GM21367 (cell line): ENCODE measurements at regions not wholly inside any gene's neighbourhood (a gene's known extent, or its start where the extent isn't known, plus 50 kb on each side); places are given as distances from the start of the nearest gene placed in this dataset.
"Not testable (repeated sequence)": the region's sequence is repeated elsewhere in the genome, so short reads cannot be mapped to it uniquely, and the experiment has no call there.

Experiments used
- ATAC-seq: cut with Tn5 transposase; IDR thresholded peaks from one replicate; pipeline ENCODE4 v1.9.1; 2021; ENCODE audit not compliant: unreplicated experiment

DNA sequence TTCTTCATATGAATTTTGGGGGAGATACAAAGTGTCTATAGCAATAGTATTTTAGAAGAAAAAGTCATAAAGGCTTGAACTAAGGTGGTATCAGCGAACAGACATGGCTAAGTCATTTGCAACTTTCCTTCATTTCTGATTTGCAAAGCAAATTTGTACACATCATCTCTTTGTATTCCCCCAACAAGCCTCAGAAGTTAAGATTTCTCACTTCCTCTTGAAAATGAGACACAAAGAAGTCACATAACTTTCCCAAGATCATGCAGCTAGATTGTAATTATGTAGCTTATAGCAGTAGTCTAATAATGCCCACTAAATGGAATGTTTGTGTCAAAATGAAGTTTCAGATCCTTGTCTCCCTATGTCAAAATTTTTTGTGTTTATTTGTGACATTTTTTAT, 709.8 kb upstream of the HS3ST1 start:
- no peak for ATAC-seq

DNA sequence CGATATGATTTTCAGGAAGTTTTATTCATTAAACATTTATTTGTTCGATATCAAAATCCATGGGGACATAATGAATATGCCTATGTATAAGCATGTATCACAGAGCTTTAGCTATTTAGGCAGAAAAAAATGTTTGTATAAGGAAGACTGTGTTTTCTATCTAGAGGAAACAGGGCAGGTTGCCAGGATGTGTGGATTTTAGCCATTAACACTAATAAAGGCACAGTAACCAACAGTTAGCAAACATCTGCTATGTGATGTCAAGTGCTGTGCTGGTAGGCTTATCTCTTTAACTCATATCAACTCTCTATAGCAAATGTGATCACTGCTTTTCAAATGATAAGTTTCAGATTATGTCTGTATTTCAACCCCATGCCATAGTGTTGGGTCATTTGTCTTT, 708.9 kb upstream of the HS3ST1 start:
- ATAC-seq: no peak

DNA sequence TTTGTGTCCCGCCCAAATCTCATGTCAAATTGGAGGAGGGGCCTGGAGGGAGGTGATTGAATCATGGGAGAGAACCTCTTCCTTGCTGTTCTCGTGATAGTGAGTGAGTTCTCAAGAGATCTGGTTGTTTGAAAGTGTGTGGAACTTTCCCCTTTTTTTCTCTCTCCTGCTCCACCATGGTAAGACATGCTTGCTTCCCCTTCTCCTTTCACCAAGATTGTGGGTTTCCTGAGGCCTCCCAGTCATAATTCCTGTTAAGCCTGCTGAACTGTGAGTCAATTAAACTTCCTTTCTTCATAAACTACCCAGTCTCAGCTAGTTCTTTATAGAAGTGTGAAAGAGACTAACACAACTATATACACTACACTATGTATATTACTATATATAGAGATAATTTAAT, 697.8 kb upstream of the HS3ST1 start:
- ATAC-seq: no peak

DNA sequence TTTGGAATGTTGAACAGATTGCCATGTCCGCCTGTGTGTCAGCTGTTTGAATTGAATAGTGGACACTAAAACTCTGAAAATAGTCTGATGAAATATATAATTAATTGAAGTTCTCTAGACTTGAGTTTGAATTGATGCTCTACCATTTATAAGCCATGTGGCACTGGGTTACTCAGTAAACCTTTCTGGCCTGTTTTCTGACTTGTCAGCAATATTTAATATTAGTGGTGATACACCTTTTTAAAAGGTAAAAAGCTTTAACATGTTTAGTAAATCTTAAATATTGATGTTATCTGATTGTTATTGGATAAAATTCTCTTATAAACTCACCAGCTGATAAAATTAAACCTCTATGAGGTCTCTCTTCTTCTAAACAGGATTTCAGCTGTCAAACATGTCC, 695.4 kb upstream of the HS3ST1 start:
- ATAC-seq: no peak

DNA sequence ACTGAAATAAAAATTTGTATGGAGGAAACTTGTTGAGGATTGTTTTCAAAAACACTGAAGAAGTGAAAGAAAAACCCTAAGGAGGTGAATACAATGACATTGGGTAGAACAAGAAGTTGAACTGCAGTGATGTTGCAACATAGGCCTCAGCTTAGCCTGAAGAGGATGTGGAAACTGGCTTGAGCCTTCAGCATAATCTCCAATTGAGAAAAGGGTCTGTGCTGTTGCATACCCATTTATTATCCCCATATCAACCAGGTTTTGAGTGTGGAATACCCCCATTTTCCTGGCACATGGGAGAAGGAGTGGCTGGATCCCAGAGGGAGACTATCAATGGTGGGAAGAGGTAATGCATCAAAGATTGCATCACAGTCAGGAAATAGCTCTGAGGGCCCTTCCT, 695.0 kb upstream of the HS3ST1 start:
- ATAC-seq: no peak

DNA sequence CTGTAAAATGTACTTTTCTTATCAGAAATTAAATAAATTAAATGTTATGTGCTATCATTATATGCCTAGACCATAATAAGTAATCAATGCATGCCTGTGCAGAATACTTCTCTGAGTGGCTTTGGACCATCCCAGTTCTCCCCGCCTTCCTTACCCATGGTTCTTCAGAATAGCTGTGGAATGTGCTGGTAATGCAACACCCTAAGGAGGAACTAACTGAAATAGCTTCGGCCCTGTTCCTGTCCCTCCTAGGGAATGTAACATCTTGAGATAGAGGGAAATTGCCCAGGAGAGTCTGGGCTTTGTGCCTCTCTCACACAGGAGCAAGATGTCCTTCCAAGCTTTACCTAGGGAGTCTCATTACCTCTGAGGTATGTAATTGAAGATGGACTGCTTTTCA, 693.6 kb upstream of the HS3ST1 start:
- ATAC-seq: no peak

DNA sequence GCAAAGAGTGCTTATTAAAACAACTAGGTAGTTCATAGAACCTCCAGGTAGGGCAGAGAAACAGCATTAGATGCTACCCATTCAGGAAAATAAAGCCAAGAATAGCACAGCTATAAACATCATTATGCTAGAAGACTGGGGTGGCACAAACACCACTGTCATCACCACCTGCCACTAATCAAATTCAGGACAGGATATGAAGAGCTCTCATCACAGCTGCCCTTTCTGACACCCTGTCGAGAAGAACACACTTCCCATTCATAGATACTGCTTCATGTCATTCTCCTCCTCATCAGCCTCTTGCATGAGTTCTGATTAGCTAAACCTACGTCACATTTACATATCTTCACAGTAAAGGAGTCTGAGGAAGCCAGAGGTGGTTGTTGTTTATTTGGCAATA, 692.3 kb upstream of the HS3ST1 start:
- ATAC-seq: no peak

DNA sequence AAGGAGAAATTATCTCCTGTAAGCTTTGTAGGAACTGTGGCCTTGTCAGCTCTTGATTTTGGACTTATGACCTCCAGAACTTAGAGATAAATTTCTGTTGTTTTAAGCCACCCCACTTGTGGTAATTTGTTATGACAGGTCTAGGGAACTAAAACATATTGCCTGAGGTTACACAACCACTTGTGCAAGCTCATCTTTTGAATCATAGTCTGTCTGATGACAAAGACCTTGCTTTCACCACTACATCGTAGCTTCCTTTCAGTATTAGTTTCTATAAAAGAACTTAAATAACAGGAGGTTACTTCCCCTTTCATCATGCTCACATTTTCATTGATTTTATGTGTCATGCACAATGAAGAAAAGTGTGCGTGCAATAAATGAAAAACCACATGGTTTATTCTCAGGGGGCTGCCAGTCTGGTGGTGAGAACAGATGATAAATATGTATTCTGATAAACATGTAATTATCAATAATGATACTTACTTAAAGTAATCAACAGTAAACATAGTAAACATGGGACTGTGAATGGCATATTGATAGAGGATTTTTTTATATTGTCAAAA, 690.0 kb upstream of the HS3ST1 start:
- peak; percentile 77 for ATAC-seq

DNA sequence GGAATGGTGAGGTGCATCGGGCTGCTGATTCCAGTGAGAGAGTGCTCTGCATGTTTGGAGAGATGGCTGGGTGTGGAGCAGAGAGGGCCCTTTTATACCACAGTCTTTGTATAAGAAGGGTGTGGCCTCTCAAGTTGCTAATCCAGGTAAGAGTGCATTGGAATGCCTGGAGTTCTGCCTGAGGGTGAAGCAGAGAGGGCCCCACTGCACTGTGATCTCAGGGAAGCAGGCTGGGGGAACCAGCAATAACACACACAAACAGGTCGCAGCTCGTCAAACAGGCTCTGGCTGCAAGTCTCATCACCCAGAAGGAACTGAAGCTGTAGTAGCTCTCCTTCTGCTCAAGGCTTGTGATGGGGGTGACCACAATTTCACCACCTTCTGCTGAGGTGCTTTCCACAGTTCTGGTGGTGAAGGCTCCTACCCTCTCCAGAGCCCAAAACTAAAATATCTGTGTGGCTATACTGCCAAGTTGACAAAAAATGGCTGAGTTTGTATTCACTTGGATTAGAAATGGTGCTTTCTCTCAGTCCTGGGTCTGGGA, 687.4 kb upstream of the HS3ST1 start:
- ATAC-seq: no peak

DNA sequence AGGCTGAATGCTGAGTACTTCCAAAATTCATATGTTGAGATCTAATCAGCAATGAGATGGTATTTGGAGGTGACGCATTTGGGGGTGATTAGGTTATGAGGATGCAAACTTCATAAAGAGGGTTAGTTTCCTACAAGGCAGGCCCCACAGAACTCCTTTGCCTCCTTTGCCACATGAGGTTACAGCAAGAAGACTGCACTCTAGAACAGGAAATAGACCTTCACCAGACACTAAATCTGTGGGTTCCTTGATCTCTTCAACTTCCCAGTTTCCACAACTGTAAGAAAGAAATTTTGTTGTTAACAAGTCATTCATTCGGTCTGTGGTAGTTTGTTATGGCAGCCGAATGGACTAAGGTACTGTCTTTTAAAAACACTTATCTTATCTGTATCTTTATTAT, 681.9 kb upstream of the HS3ST1 start:
- no peak for ATAC-seq

DNA sequence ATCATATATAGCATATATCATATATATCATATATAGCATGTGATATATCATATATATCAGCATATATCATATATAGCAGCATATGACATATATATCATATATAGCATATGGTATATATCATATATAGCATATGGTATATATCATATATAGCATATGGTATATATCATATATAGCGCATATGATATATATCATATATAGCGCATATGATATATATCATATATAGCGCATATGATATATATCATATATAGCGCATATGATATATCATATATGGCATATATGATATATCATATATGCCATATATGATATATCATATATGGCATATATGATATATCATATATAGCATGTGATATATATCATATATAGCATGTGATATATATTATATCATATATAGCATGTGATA, 680.4 kb upstream of the HS3ST1 start:
- not testable (repeated sequence) for ATAC-seq

DNA sequence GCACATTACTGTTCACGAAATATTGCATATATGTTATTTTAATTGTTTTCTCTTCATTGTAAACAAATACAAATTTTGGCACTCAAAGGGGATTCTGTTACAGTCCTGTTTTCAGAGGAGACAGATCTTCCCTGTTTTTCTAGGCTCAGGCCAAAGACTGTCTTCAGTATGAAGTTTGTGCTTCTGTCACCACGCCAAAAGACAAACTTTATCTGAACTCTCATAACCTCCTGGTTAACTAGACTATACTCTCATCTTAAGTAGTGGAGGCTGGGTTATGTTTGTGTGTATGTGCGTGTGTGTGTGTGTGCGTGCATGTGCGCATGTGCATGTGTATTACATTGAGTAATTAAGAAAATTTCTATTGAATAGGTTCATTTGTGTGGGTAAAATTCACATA, 676.8 kb upstream of the HS3ST1 start:
- ATAC-seq: no peak

DNA sequence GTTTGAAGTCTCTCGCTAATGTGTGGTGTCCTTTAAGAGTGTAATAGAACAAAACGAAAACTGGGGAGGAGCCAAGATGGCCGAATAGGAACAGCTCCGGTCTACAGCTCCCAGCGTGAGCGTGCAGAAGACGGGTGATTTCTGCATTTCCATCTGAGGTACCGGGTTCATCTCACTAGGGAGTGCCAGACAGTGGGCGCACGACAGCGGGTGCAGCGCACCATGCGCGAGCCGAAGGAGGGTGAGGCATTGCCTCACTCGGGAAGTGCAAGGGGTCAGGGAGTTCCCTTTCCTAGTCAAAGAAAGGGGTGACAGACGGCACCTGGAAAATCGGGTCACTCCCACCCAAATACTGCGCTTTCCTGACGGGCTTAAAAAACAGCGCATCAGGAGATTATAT, 661.2 kb upstream of the HS3ST1 start:
- ATAC-seq: not testable (repeated sequence)

DNA sequence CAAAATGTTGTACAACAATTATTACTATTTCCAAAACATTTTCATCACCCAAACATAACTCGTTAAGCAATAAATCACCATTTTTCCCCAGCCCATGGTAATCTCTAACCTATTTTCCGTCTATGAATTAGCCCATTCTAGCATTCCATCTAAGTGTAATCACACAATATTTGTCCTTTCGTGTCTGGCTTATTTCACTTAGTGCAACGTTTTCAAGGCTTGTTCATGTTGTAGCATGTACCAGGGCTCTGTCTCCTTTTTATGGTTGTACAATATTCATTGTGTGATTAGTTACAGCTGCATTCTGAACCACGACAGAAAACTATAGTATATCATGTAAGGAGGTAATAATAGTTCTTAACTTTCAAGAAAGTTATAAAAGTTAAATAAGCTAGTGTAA, 656.0 kb upstream of the HS3ST1 start:
- ATAC-seq: no peak

DNA sequence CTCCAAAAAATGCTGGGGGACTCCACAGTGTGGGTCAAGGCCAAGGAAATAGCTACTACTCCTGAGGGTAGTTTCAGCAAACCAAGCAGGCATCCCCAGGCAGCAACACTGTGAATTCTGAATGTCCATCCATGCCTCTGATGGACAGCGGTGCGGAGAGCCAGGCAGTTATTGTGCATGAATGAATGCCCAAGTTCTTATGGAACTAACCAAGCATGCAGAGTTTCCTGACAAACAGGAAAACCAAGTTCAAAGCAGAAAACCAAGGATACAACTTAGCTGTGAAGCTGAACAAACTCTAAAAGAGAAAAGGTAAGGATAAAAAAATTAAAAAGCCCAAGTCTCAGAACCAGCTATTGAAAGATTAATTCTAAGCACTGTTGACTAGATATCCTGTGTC, 642.6 kb upstream of the HS3ST1 start:
- no peak for ATAC-seq

DNA sequence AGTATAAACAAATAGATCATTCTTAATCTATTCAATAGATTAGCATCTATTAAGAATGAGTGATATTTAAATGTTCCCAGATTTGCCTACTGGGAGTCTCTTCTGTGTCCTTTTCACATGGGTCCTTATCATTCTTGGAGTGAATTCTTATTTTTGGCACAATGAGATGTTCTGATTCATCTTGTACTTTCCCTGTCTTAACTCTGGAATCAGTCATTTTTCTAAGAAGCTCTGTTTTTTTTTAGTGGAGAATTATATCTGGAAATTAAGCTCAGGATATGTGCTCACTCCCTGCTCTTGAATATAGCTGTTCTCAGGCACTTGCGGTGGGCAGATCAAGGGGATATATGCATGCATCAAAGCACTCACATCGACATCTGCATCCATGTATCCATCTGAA, 625.3 kb upstream of the HS3ST1 start:
- no peak for ATAC-seq

DNA sequence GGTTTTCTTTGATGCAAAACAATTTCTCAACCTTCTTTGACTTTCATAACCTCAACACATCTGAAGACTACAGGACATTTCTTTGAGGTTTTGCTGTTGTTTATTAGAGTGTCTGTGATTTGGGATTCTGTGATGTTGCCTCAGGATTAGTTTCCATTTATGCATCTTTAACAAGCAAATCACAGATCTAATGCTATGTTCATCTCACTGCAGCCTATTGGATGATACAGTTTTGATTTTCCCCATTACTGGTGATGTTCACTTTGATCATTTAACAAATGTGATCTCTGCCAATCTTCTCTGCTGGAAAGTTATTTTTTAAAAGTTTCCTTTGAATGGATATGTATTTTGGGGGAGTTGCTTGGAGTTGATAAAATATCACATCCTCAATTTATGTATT, 624.9 kb upstream of the HS3ST1 start:
- no peak for ATAC-seq

DNA sequence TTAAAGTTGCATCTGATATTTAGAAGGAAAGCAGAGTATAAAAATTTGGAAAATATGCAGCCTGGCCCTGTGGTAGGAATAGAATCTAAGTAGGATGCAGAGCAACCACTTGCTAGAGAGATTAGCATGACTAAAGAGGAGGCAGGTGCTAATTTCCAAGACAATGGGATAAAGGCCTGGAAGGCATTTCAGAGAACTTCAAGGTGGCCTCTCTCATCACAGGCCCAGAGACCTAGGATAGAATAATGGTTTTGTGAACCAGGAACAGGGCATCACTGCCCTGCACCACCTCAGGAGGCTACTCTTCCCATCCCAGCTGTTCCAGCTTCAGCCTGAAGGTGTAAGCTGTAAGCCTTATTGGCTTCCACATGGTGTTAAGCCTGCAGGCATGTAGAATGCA, 621.7 kb upstream of the HS3ST1 start:
- ATAC-seq: no peak

DNA sequence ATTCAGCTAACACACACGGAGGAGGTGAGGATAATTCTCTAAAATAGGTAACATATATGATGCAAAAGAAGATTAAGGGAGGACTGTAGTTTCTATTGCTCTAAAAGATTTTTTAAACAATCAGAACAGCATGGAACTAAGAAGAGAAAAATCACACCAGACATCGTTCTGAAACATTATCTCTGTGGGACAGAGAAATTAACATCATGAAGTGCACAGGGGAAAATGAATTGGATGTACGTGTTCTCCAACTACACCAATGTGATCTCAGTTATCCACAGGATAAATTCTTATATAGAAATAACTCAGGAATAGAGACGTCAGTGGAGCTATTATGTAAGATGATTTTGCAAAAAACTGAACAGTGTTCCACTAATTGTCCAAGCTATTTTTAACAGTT, 614.1 kb upstream of the HS3ST1 start:
- no peak for ATAC-seq

DNA sequence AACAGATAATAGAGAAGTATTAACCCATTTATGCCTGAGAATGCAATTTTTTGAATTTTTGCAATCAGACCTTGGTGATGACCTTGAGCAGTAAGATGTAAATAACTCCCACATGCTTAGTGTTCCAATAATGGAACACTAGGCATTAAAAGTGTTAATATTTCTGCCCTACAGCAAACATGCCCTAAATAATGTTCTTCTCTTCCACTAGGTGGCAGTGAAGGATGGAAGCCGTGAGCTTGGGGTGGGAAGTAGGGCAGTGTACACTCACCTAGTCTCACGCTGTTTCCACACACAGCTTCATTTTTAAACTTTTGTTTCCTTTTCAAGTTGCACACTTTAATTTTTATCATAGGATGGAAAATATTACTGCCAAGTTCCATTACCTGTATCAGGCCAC, 613.1 kb upstream of the HS3ST1 start:
- no peak for ATAC-seq

DNA sequence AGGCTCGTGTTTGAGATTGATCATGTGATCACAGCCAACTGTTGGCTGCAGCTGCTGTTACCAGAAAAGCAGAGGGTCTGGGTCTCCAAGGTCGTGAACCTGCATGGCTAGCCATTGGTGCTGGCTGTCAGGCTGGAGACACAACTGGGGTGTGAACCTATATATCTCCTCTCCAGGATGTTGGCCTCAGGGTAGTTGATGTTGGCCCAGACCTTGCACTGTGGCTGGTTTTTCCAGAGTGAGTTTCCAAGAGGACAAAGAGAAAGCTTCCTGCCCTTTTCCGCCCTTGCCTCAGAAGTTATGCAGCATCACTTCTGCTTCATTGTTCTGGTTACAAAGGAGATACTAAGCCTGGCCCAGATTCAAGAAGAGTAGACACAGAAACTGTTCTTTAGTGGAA, 607.8 kb upstream of the HS3ST1 start:
- no peak for ATAC-seq

DNA sequence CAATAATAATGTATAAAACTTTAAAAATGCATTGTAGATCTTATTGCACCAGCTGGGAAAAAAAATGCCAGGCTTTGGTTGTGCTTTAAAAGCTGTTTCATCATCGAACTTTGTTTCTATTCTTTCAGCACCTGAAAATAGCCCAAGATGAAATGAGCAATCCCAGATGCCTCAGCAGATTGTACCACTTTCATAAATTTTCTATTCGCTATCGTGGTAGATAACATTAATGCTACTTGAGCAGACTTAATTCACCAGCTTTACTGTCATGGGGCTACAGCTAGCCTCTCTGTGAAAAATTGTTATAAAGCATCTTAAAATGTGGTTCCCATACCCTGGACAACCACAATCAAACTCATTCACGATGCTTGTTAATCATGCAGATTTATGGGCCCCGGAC, 599.6 kb upstream of the HS3ST1 start:
- ATAC-seq: no peak

DNA sequence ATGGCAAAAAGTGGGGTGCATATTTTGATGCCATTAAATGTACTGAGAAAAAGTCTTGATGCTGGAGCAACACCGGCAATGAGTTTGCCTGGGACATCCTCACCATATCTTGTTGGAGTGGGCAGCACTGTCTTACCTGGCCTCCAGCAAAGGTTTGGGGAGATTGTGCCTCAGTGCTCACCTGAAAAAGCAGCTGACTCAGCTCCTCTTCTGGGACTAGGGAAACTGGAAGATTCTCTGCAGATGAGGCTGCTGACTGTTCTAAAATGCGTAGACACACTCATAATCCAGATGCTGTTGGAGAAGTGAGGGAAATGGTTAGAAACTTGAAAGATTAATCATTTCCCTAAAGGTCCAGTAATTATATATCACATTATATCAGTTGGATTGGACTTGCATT, 593.7 kb upstream of the HS3ST1 start:
- ATAC-seq: no peak

DNA sequence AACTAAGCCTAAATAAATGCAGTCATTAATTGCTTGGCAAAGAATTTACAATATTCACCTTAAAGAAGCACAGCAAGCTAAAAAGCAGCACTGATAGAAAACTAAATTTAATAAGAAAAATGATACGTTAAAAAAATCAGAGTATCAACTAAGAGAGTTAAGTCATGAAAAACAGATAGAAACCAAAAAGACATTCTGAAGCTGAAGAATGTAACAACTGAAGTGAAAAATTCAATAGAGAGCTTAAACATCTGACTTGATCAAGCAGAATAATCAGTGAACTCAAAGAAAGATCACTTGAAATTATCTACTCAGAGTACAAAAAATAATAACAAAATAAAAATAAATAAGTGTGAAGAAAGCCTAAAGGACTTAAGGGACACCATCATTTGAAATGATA, 588.0 kb upstream of the HS3ST1 start:
- ATAC-seq: no peak
